ENCODE measurements at regions not wholly inside any gene's neighbourhood (a gene's known extent, or its start where the extent isn't known, plus 50 kb on each side); places are given as distances from the start of the nearest gene placed in this dataset.

- TF ChIP-seq POLR2A (IDR thresholded peaks at IDR 0.05; ENCODE audit: extremely low read depth, insufficient read length) (no peak), CTCF (IDR thresholded peaks at IDR 0.05; ENCODE audit: low read depth, low read length) (no peak), MYC (IDR thresholded peaks at IDR 0.05; ENCODE audit: low read depth, low read length) (no peak), MAX (IDR thresholded peaks at IDR 0.05; ENCODE audit: low read depth, low read length) (no peak)
- H3K4me3 ChIP-seq (ENCODE audit: low read depth, low read length) = no peak overlapping the region
- DNase-seq (ENCODE audit: low read depth) = no peak
Measured at GRCh38 chr6:2497922-2498623, 252.6 kb downstream of the MYLK4 start.

GRCh38 chr6:2496291-2496690, 250.9 kb upstream of the GMDS start:
- no peak overlapping the region for H3K4me3 ChIP-seq (ENCODE audit: low read depth, low read length)
- TF ChIP-seq POLR2A (IDR thresholded peaks at IDR 0.05; ENCODE audit: extremely low read depth, insufficient read length) = no peak
- no peak for TF ChIP-seq MYC (IDR thresholded peaks at IDR 0.05; ENCODE audit: low read depth, low read length)
- no peak for TF ChIP-seq MAX (IDR thresholded peaks at IDR 0.05; ENCODE audit: low read depth, low read length)
- TF ChIP-seq CTCF (IDR thresholded peaks at IDR 0.05; ENCODE audit: low read depth, low read length) = no peak
- DNase-seq (ENCODE audit: low read depth) = no peak

- H3K4me3 ChIP-seq (ENCODE audit: low read depth, low read length) = no peak overlapping the region
- TF ChIP-seq CTCF (IDR thresholded peaks at IDR 0.05; ENCODE audit: low read depth, low read length) (no peak), MAX (IDR thresholded peaks at IDR 0.05; ENCODE audit: low read depth, low read length) (no peak), POLR2A (IDR thresholded peaks at IDR 0.05; ENCODE audit: extremely low read depth, insufficient read length) (no peak), MYC (IDR thresholded peaks at IDR 0.05; ENCODE audit: low read depth, low read length) (no peak)
- no peak for DNase-seq (ENCODE audit: low read depth)
Measured at GRCh38 chr6:2492686-2493523, 247.5 kb upstream of the GMDS start.

- no peak for DNase-seq (ENCODE audit: low read depth)
- H3K4me3 ChIP-seq (ENCODE audit: low read depth, low read length) = no peak overlapping the region
- TF ChIP-seq MAX (IDR thresholded peaks at IDR 0.05; ENCODE audit: low read depth, low read length) = no peak
- no peak for TF ChIP-seq POLR2A (IDR thresholded peaks at IDR 0.05; ENCODE audit: extremely low read depth, insufficient read length)
- TF ChIP-seq MYC (IDR thresholded peaks at IDR 0.05; ENCODE audit: low read depth, low read length) = no peak
- TF ChIP-seq CTCF (IDR thresholded peaks at IDR 0.05; ENCODE audit: low read depth, low read length) = no peak
Measured at GRCh38 chr6:2491137-2491536, 245.7 kb upstream of the GMDS start.

GRCh38 chr6:2488578-2488977, 243.2 kb upstream of the GMDS start:
- TF ChIP-seq CTCF (IDR thresholded peaks at IDR 0.05; ENCODE audit: low read depth, low read length) = no peak
- no peak overlapping the region for H3K4me3 ChIP-seq (ENCODE audit: low read depth, low read length)
- no peak for DNase-seq (ENCODE audit: low read depth)

All from NB4 (cell line).